ENCODE measurements at regions not wholly inside any gene's neighbourhood (a gene's known extent, or its start where the extent isn't known, plus 50 kb on each side); places are given as distances from the start of the nearest gene placed in this dataset.

- H3K4me2 ChIP-seq (replicated peaks; ENCODE audit: extremely low read depth, low read length, poor library complexity, severe bottlenecking), result no peak overlapping the region
- no peaks in the 10 kb centered on the region for H3K4me1 Mint-ChIP-seq
- intact Hi-C loops (cut with micrococcal nuclease), result loop anchor here in 1 of 2 donors (5.0 kb wide), 1 partner anchor 809 kb away; no protein-coding TSS in a partner anchor
These were observed 385.3 kb upstream of the DDHD1 start for GRCh38 chr14:53538316-53538881.

More at GRCh38 chr14:53538316-53538881, 385.3 kb upstream of the DDHD1 start:
- H3K9ac ChIP-seq (ENCODE audit: insufficient read depth, low read length, poor library complexity, severe bottlenecking), result no peak overlapping the region
- no peaks in the 10 kb centered on the region for H3K36me3 ChIP-seq (replicated peaks in 1 of 2; ENCODE audit: control insufficient read depth in 1 of 2, insufficient read depth in 2 of 2, low read length in 2 of 2)
- Mint-ChIP-seq H3K27ac (no peak overlapping the region), H3K36me3 (no peaks in the 10 kb centered on the region), H3K4me3 (no peak overlapping the region), H3K9me3 (no peaks in the 10 kb centered on the region), H3K27me3 (ENCODE audit: low read depth in 3 of 3) (peaks cover 0 to 3% (median 0%) of the 10 kb centered on the region in 3 donors)
- no peaks in the 10 kb centered on the region for H3K4me1 ChIP-seq (ENCODE audit: control insufficient read depth in 1 of 2, insufficient read depth in 2 of 2, low read length in 2 of 2)
- H3K27ac ChIP-seq (ENCODE audit: low read depth in 1 of 2, low read length in 2 of 2), result no peak overlapping the region
- H2AFZ ChIP-seq (ENCODE audit: insufficient read depth, low read depth, low read length, poor library complexity, severe bottlenecking), result no peak overlapping the region
- TF ChIP-seq CTCF (IDR thresholded peaks at IDR 0.05), result no peak
- no peaks in the 10 kb centered on the region for H3K9me3 ChIP-seq (replicated peaks in 1 of 2; ENCODE audit: control insufficient read depth in 1 of 2, insufficient read depth in 1 of 2, low read length in 2 of 2)
- DNase-seq, result no peak
- WGBS (ENCODE audit: insufficient coverage), result no CpG with 5 or more reads among the region's 2 CpGs
- no peaks in the 10 kb centered on the region for H4K20me1 ChIP-seq (ENCODE audit: insufficient read depth, low read length)
- H3K27me3 ChIP-seq (ENCODE audit: control insufficient read depth in 2 of 2, insufficient read depth in 2 of 2, low read length in 2 of 2), result no peaks in the 10 kb centered on the region
- H3K79me2 ChIP-seq (ENCODE audit: insufficient read depth, low read length), result no peaks in the 10 kb centered on the region
- no peak overlapping the region for H3K4me3 ChIP-seq (replicated peaks in 1 of 3; ENCODE audit: low read depth in 2 of 3, low read length in 3 of 3)

Measured in CD14-positive monocyte (primary cell).